Left lung (tissue), 4 donors: ENCODE measurements at regions not wholly inside any gene's neighbourhood (a gene's known extent, or its start where the extent isn't known, plus 50 kb on each side); places are given as distances from the start of the nearest gene placed in this dataset.
A peak's percentile ranks its signal among the peaks of the same experiment; 100 is the strongest.

ENCODE experiments used
- ATAC-seq: fragments of 200-7000 bp; cut with Tn5 transposase; one replicate; pipeline ENCODE4 v1.9.1; 2020; ENCODE audit warnings: moderate library complexity
- DNase-seq, 4 donors: peaks; one replicate each; pipeline ENCODE4 v3.0.0-alpha.2; 2013 to 2020
- H3K27ac ChIP-seq, 2 donors: fragments of 200-600 bp; sonication (generic) in 1 of 2; one replicate each; pipeline versions ENCODE4 v1.5.0 to v1.8.0; 2020 to 2021
- H3K27me3 ChIP-seq, 2 donors: fragments of 200-600 bp; sonication (generic) in 1 of 2; one replicate each; pipeline versions ENCODE4 v1.5.0 to v1.8.0; 2020 to 2021
- H3K36me3 ChIP-seq, 2 donors: fragments of 200-600 bp; sonication (generic) in 1 of 2; one replicate each; pipeline versions ENCODE4 v1.5.0 to v1.8.0; 2020 to 2021
- H3K4me1 ChIP-seq, 2 donors: fragments of 200-600 bp; one replicate each; pipeline ENCODE4 v1.8.0; 2021
- H3K4me3 ChIP-seq, 2 donors: fragments of 200-600 bp; sonication (generic) in 1 of 2; one replicate each; pipeline versions ENCODE4 v1.5.0 to v1.8.0; 2020 to 2021; ENCODE audit warnings: mild to moderate bottlenecking in 1 of 2
- H3K9me3 ChIP-seq, 2 donors: fragments of 200-600 bp; sonication (generic) in 1 of 2; one replicate each; pipeline versions ENCODE4 v1.5.0 to v1.8.0; 2020 to 2021
- intact Hi-C, 2 donors: fragments of 100-400 bp; cut with DNase I; formaldehyde crosslinking; loops; one replicate each; pipeline versions ENCODE4 v1.11.2 to v1.14.2; 2022
- TF ChIP-seq, protein P1 (sequence below), 2 donors: fragments of 200-600 bp; sonication (generic) in 1 of 2; IDR thresholded peaks; one replicate each; pipeline versions ENCODE4 v1.5.0 to v1.8.0; 2021; ENCODE audit warnings: antibody characterized with exemption in 2 of 2
- donor health status: DM: no; HTN: yes; CAD: no.
- donor health status: DM: no; HTN: no; CAD: no.

DNA sequence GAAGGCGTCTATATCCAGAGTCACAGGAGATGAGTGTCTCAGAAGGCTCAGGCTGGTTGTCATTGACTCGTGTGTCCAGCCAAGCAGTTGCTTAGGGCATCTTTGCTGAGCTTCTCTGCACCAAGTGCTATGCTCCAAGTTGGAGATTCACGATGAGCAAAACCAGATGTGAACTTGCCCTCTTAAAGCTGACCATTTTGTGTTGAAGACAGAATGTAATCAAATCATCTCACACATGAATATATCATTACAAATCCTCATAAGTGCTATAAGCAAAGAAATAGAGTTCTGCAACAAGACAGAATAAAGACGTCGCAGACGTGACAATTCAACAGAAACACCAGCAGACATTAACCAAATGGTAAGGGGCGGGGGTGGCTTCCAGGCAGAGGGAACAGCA is 103.9 kb downstream of the ALDH8A1 start:
- Histone ChIP-seq H3K27me3 (no peaks in the 10 kb centered on the region), H3K4me3 (no peak overlapping the region), H3K36me3 (no peaks in the 10 kb centered on the region), H3K4me1 (no peaks in the 10 kb centered on the region), H3K27ac (no peak overlapping the region), H3K9me3 (no peaks in the 10 kb centered on the region)
- intact Hi-C loops: no loop called here
- TF ChIP-seq, protein P1, sequence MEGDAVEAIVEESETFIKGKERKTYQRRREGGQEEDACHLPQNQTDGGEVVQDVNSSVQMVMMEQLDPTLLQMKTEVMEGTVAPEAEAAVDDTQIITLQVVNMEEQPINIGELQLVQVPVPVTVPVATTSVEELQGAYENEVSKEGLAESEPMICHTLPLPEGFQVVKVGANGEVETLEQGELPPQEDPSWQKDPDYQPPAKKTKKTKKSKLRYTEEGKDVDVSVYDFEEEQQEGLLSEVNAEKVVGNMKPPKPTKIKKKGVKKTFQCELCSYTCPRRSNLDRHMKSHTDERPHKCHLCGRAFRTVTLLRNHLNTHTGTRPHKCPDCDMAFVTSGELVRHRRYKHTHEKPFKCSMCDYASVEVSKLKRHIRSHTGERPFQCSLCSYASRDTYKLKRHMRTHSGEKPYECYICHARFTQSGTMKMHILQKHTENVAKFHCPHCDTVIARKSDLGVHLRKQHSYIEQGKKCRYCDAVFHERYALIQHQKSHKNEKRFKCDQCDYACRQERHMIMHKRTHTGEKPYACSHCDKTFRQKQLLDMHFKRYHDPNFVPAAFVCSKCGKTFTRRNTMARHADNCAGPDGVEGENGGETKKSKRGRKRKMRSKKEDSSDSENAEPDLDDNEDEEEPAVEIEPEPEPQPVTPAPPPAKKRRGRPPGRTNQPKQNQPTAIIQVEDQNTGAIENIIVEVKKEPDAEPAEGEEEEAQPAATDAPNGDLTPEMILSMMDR (IDR thresholded peaks at IDR 0.05): no peak
- no peak for DNase-seq
- no peak for ATAC-seq

DNA sequence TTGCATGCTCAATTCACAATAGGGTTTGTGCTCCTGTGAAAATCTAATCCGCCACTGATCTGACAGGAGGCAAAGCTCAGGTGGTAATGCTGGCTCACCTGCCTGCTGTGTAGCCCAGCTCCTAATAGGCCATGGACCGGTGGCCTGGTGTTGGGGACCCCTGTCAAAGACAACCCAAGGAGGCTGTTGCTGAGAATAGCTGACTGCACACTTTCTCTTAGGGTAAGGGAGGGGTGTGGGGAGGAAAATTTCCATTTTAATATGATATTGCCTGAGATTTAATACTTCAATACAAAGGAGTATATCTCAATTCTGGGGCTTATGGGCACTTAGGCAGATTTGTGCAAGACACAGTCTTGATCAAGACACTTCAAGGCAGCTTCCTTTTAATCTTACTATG is 105.8 kb downstream of the ALDH8A1 start:
- DNase-seq (no peak), ATAC-seq (no peak)
- no peaks in the 10 kb centered on the region for H3K27me3 ChIP-seq
- no peak overlapping the region for H3K27ac ChIP-seq
- no peaks in the 10 kb centered on the region for H3K4me1 ChIP-seq
- intact Hi-C loops: no loop called here
- TF ChIP-seq, protein P1 (IDR thresholded peaks at IDR 0.05): no peak
- no peaks in the 10 kb centered on the region for H3K9me3 ChIP-seq
- no peak overlapping the region for H3K4me3 ChIP-seq
- no peaks in the 10 kb centered on the region for H3K36me3 ChIP-seq

DNA sequence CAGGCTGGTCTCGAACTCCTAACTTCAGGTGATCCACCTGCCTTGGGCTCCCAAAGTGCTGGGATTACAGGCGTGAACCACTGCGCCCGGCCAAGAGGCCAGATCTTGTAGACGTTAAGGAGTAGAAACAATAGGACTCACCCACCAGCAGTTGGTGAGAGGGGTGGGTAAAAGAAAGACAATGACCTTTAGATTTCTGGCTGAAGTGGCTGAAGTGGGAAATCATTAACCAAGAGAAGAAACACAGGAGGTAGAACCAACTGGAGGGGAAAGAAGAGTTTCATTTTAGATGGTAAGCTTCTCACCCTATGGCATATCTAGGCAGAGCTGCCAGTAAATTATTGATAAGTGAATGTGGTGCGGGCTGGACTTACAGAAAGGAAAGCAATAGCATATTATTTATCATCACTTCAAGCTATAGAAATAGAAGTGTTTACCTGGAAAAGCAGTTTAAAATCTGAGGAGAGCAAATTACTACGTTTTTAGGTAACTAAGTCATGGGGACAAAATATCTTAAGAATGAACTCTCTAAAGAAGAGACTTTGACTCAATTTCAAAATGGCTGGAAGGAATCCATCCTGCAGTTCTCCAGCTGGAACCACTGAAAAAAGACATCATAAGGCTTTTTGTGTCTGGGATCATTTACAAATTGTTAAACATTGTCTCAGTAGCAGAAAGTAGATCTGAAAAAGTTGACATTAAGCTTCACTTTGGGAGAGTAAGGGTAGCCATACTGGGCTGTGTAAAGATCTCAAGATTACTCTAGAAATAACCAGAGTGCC is 109.6 kb downstream of the ALDH8A1 start:
- Histone ChIP-seq H3K27me3 (no peaks in the 10 kb centered on the region), H3K9me3 (no peaks in the 10 kb centered on the region), H3K27ac (no peak overlapping the region), H3K36me3 (no peaks in the 10 kb centered on the region), H3K4me1 (no peaks in the 10 kb centered on the region), H3K4me3 (no peak overlapping the region)
- intact Hi-C loops: no loop called here
- peak in 1 of 4 donors; percentile 62 for DNase-seq
- no peak for ATAC-seq
- TF ChIP-seq, protein P1 (IDR thresholded peaks at IDR 0.05): no peak

DNA sequence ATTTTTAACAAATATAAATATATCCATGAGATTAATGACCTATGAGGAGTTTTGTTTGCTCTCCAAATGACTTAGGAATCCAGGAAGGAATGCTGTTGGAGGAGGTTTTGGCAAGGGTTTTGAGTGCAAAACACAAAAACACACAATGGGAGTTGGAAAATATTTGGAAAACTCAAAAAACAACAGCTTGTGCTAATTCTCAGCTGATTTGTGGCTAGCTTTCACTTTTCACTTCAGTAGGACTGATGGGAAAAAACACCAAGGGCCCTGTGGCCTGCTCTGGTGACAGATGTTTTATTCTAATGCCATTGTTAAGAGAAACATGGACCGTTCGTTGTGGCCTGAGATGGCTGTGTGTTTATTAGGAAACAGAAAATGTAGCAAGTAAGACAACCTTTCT is 113.9 kb downstream of the ALDH8A1 start:
- Histone ChIP-seq H3K4me3 (no peak overlapping the region), H3K27ac (peak overlapping the region in 1 of 2 donors; percentile 17), H3K4me1 (no peaks in the 10 kb centered on the region), H3K9me3 (no peaks in the 10 kb centered on the region), H3K27me3 (no peaks in the 10 kb centered on the region), H3K36me3 (no peaks in the 10 kb centered on the region)
- DNase-seq (no peak), ATAC-seq (peak; percentile 22)
- intact Hi-C loops: no loop called here
- TF ChIP-seq, protein P1 (IDR thresholded peaks at IDR 0.05): no peak

DNA sequence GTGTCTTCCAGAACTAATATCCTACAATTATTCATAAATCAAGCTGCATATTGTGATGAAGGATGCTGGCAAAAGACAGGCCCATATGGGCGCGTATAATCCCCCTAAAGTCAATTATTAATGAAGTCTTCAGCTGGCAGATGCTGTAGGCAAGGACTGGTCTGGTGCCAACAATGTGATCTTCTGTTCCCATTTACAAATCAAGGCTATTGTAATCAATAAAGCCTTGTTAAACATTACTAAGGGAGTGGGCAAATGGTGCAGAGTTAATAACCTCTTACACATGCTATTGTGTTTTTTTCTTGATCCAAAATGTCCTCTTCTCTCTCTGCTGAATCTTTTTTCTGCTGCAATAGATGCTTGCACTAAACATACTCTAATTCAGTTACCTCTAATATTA is 119.0 kb downstream of the ALDH8A1 start:
- intact Hi-C loops: no loop called here
- H3K4me3 ChIP-seq: no peak overlapping the region
- no peaks in the 10 kb centered on the region for H3K9me3 ChIP-seq
- TF ChIP-seq, protein P1 (IDR thresholded peaks at IDR 0.05): no peak
- ATAC-seq (no peak), DNase-seq (no peak)
- no peaks in the 10 kb centered on the region for H3K27me3 ChIP-seq
- H3K36me3 ChIP-seq: no peaks in the 10 kb centered on the region
- no peak overlapping the region for H3K27ac ChIP-seq
- no peaks in the 10 kb centered on the region for H3K4me1 ChIP-seq
